ENCODE measurements at regions not wholly inside any gene's neighbourhood (a gene's known extent, or its start where the extent isn't known, plus 50 kb on each side); places are given as distances from the start of the nearest gene placed in this dataset.

DNA sequence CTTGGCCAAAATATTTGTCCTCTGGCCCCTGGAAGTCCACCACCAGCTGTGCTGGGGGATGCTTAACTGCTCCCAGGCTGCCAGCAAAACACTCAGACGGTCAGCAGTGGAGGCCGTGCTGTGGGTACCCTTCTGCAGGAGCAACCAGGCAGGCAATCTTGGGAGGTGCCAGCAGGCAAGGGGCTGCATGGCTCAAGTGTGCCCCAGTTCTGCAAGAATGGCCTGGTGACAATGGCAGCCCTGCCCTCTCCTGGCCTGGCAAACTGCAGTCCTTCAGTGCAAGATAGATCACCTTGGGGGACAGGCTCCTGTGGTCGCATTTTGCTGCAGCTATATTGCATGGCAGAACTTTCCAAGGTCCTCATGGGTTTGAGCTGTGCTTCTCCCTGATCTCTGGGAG is 728.3 kb downstream of the TMTC2 start:
- TF ChIP-seq, protein P1, sequence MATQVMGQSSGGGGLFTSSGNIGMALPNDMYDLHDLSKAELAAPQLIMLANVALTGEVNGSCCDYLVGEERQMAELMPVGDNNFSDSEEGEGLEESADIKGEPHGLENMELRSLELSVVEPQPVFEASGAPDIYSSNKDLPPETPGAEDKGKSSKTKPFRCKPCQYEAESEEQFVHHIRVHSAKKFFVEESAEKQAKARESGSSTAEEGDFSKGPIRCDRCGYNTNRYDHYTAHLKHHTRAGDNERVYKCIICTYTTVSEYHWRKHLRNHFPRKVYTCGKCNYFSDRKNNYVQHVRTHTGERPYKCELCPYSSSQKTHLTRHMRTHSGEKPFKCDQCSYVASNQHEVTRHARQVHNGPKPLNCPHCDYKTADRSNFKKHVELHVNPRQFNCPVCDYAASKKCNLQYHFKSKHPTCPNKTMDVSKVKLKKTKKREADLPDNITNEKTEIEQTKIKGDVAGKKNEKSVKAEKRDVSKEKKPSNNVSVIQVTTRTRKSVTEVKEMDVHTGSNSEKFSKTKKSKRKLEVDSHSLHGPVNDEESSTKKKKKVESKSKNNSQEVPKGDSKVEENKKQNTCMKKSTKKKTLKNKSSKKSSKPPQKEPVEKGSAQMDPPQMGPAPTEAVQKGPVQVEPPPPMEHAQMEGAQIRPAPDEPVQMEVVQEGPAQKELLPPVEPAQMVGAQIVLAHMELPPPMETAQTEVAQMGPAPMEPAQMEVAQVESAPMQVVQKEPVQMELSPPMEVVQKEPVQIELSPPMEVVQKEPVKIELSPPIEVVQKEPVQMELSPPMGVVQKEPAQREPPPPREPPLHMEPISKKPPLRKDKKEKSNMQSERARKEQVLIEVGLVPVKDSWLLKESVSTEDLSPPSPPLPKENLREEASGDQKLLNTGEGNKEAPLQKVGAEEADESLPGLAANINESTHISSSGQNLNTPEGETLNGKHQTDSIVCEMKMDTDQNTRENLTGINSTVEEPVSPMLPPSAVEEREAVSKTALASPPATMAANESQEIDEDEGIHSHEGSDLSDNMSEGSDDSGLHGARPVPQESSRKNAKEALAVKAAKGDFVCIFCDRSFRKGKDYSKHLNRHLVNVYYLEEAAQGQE (IDR thresholded peaks at IDR 0.05; ENCODE audit: insufficient read depth in 1 of 2, low read depth in 2 of 2, low read length in 2 of 2) = no peak
- TF ChIP-seq FOXP2 (optimal IDR thresholded peaks at IDR 0.05; ENCODE audit: borderline replicate concordance, extremely low read depth, extremely low read length, insufficient read depth) (no peak), SIN3A (IDR thresholded peaks at IDR 0.05; ENCODE audit: borderline replicate concordance, insufficient read depth, low read length) (no peak), POLR2AphosphoS5 (IDR thresholded peaks at IDR 0.05; ENCODE audit: low read depth, low read length) (no peak)

Data from PFSK-1 (cell line).